Motor neuron (in vitro differentiated cells): ENCODE measurements at regions not wholly inside any gene's neighbourhood (a gene's known extent, or its start where the extent isn't known, plus 50 kb on each side); places are given as distances from the start of the nearest gene placed in this dataset.

Experiments
- ATAC-seq, 8 experiments: fragments of 200-7000 bp; cut with Tn5 transposase; replicated peaks in 6 of 8; 2 replicates each; pipeline ENCODE4 v1.8.0; 2021; ENCODE audit warnings: mild to moderate bottlenecking in 8 of 8, moderate library complexity in 8 of 8
- H3K27ac ChIP-seq, 2 donors: fragments of 250-450 bp; sonication (Bioruptor Pico); 2 replicates each; pipeline ENCODE4 v1.9.0; 2021; ENCODE audit warnings: antibody characterized with exemption in 2 of 2, mild to moderate bottlenecking in 2 of 2, moderate library complexity in 1 of 2
- H3K4me1 ChIP-seq, 2 donors: fragments of 250-450 bp; sonication (Bioruptor Pico); replicated peaks in 1 of 2; 2 replicates each; pipeline ENCODE4 v1.6.1; 2021; ENCODE audit warnings: antibody characterized with exemption in 2 of 2, mild to moderate bottlenecking in 2 of 2, moderate library complexity in 1 of 2
- H3K4me3 ChIP-seq, 5 donors: fragments of 250-450 bp; sonication (Bioruptor Pico); 2 replicates each; pipeline ENCODE4 v1.9.0; 2021; ENCODE audit warnings: antibody characterized with exemption in 5 of 5, mild to moderate bottlenecking in 5 of 5, moderate library complexity in 4 of 5
- WGBS, 10 experiments: fragments of 450-650 bp; shearing (Covaris generic); methylation state at CpG; one replicate each; pipeline ENCODE4 v1.0.0; 2022; 5-methylcytosine and 5-hydroxymethylcytosine counted together
- in situ Hi-C, 9 experiments: fragments of 400-800 bp; cut with MboI; loops; one replicate each; pipeline ENCODE4 v1.15.0; 2021; ENCODE audit warnings: low sequenced_read_pairs in 9 of 9, low pct_unique_long_range_greater_than_20kb in 2 of 9; ENCODE audit not compliant: unreplicated experiment in 9 of 9

DNA sequence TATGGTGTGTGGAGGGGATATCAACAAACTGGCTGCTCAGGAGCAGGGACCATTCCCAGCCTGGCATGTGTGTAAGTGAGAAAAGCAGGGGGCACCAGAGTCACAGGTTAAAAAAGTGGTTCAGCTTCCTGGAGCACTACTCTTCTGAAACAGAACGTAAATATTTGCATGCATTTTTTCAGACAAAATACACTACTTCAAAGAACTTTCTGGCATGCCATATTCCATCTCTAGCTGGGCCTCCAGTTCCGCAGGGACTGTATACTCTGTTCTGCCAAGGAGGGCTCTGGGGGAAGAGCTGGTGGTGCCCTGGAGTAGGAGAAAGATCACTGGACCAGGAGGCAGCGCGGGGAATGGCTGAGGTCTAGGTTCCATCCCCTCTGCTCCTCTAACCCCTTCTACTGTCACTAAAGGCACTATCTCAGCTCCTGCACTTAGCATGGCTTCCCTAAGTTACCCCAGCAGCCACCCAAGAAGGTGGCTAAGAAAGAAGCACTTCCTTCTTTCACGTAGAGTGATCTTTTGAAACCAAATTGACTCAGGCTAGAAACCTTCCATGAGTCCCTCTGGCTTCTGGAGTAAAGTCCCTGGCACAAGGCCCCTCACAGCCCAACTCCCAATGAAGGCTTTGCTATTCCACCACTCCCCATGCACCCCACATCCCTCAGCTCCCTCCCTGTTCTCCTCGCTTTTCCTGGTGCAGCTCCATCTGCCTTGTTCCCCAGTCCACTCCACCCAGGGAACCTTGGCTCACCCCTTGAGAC, 57.6 kb upstream of the CABLES1 start:
- WGBS, 10 experiments, result 40 to 100% (median 87%) methylated on average over 1 to 6 of the region's 6 CpGs

DNA sequence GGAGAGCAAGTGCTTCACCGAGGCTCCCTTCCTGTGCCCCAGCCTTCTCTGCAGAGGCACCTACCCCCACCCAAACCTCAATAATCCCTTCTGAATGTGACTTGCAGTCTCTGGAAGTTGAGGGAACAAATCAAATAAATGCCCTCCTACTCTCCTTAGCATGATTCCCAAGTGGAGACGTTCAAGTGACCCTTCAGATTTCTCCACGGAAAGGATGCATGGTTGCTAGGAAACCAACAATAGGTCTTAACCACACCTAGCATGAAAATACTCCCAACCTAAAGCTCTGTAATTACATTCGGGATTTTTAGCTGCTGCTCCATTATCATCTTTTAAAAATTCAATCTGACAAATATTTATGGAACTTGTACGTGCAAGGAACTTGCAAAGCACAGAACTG, 50.2 kb upstream of the CABLES1 start:
- Histone ChIP-seq H3K27ac (no peak overlapping the region), H3K4me3 (no peak overlapping the region), H3K4me1 (no peaks in the 10 kb centered on the region)
- 0 to 80% (median 35%) methylated on average over 1 to 5 of the region's 5 CpGs; no CpG with 5 or more reads in 1 of the 10 experiments for WGBS, 10 experiments
- in situ Hi-C loops, result no loop called here
- no peak for ATAC-seq

More for the DNA sequence above, 57.6 kb upstream of the CABLES1 start:
- no peak overlapping the region for H3K4me3 ChIP-seq
- in situ Hi-C loops, result no loop called here
- H3K4me1 ChIP-seq, result no peaks in the 10 kb centered on the region
- H3K27ac ChIP-seq, result no peak overlapping the region
- peak in 2 of 8 experiments; percentile 60 to 69 for ATAC-seq
